H4 (cell line): ENCODE measurements at regions not wholly inside any gene's neighbourhood (a gene's known extent, or its start where the extent isn't known, plus 50 kb on each side); places are given as distances from the start of the nearest gene placed in this dataset.

Source experiments
- DNase-seq: peaks from one replicate; pipeline ENCODE4 v3.0.0-alpha.2; 2015; ENCODE audit warnings: low spot score

GRCh38 chr12:67145692-67146091, 123.5 kb upstream of the CAND1 start:
- no peak for DNase-seq

DNA sequence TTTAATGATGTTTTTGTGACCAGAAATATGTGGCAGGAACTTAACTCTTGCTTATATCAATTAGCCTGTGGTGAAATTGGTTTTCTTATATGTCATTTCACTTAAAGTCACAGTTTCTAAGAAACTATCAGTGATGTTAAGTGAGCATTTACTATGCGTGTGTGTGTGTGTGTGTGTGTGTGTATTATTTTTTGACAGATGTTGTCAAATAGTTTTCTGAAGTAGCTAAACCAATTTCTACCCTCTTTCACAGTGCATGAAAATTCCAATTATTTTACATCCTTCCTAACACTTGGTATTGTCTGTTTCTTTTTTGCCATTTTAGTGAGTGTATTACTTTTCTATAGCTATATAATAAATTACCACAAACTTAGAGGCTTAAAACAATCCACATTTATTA, 122.1 kb upstream of the CAND1 start:
- no peak for DNase-seq

- DNase-seq, result no peak
Observed at GRCh38 chr12:67147447-67147846, 121.7 kb upstream of the CAND1 start.

DNA sequence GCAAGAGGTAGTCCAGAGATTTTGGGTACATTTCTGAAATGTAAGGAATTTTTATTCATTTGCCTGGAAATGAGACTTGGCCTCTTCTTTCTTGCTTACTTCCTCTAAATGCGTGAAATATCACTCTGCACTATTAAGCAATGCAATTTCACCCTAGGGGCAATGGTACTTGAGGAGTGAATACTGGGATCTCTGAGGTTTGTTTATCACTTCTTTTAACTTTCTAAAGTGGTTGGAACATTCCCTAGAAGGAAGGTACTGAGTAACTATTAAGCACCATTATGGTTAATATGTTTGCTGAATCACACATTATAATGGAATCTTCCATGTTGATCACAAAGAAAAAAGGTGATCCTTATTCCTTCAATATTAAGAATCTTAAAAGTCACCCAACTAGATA, 120.9 kb upstream of the CAND1 start:
- DNase-seq, result no peak

GRCh38 chr12:67151886-67152285, 117.3 kb upstream of the CAND1 start:
- DNase-seq, result no peak

DNA sequence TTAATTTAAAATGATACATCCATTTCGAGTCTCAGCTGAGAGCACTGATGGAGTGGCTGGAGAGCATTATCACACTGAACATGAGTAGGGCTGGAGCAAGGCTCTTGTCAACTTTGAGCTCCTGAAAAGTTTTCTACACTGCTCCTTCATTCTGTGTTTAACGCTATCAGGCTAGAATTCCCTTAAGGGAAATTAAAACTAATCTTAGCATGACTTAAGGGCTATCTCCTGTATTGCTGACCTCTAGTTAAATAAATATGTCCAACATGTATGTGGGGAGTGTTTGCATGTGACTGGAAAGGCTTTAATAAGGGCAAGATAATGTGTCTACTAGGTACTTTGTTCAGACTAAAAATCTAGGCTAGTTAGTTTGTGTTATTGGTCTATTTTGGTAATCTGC, 116.7 kb upstream of the CAND1 start:
- no peak for DNase-seq

GRCh38 chr12:67154901-67155300, 114.3 kb upstream of the CAND1 start:
- DNase-seq, result no peak

- DNase-seq, result peak; percentile 74
Observed at GRCh38 chr12:67155863-67156262, 113.3 kb upstream of the CAND1 start.

DNA sequence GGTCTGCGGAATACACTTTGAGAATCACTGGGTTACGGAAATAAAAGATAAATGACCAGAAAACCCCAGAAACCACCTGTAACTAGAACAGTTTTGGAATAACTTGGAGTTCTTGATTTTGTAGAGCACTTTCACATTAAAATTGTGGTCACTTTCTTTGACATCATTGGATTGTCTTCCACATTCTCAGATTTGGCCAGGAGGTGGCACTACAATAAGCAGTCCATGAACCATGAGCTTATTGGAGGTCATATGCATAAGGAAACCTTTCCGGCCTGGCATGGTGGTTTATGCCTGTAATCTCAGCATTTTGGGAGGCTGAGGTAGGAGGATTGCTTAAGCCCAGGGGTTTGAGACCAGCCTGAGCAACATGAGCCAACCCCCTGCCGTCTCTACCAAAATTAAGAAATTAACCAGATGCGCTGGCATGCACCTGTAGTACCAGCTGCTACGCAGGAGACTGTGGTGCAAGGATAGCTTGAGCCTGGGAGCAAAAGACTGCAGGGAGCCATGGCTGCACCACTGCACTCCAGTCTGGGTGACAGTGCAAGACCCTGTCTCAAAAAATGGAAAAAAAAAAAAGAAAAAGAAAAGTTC, 107.7 kb upstream of the CAND1 start:
- DNase-seq, result peak; percentile 53

- no peak for DNase-seq
Observed at GRCh38 chr12:67173258-67173657, 95.9 kb upstream of the CAND1 start.

DNA sequence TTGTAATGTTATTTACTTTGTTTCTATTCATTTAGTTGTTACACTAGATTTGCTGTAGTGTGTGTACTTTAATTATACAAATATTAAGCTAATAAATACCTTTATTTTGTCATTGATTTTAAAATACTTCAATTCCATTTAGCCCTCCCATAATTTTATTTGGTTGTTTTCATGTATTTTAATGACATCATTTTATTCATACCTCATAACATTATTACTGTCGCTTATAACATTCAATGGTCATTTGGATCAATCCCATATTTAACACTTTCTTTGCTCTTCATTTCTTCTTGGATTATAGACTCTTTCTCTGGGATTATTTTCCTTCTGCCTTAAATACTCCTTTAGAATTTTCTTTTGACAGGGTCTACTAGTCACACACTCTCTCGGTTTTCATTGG, 86.6 kb upstream of the CAND1 start:
- no peak for DNase-seq

GRCh38 chr12:67193704-67194103, 75.5 kb upstream of the CAND1 start:
- peak; percentile 18 for DNase-seq

DNA sequence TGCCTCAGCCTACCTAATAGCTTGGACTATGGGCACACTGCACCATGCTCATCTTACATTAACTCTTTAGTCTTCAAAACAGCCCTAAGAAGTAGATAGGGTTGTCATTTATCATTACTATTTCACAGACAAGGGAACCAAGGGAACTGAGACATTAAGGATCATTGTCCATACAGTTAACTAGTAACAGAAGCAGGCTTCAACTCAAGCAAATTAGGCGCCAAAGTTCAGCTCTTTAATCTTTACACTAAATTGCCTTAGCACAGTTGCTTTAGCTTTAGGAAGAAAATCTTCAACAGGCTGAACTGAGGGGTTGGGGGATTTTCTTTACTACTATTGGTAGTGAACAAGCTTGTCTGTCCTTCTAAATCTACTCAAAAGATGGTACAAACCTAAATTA, 68.8 kb upstream of the CAND1 start:
- DNase-seq, result no peak

- no peak for DNase-seq
Observed at GRCh38 chr12:67202011-67202677, 67.0 kb upstream of the CAND1 start.

- no peak for DNase-seq
Observed at GRCh38 chr12:67202678-67203012, 66.5 kb upstream of the CAND1 start.

DNA sequence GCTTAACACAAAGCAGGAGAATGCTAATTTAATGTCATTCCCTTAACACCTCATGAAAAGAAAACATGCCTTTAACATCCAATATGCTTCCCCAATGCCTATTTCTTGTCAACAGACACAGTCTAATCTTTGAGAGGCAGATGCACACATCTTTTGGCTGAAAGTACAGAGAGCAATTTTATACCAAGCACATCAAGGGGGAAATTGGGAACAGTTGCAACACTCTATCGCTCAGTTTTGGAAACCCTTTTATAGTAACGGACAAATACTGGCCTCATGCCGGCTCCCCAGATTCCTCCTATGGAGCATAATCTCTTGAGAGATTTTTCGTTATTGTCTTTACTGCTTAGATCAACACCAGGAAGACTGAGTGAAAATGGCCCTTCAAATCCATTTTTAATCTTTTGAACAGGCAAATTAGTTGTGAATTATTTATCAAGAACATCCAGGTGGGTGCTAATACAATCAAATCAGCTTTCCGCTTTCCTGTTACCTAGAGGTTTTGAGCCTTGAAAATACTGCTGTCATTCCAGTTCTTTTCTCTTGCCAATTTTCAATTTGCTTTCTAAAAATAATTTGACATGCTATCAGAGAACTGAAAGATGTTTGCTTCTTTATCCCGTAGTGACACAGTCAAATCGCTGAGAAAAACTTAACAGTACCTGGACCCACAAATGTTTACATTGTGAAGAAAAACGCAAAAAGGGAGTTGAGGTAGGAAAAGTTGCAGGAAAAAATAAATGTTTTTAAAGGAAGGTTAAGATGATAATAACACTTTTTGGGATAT, 60.7 kb upstream of the CAND1 start:
- no peak for DNase-seq

- DNase-seq, result no peak
Observed at GRCh38 chr12:67211029-67211428, 58.1 kb upstream of the CAND1 start.

DNA sequence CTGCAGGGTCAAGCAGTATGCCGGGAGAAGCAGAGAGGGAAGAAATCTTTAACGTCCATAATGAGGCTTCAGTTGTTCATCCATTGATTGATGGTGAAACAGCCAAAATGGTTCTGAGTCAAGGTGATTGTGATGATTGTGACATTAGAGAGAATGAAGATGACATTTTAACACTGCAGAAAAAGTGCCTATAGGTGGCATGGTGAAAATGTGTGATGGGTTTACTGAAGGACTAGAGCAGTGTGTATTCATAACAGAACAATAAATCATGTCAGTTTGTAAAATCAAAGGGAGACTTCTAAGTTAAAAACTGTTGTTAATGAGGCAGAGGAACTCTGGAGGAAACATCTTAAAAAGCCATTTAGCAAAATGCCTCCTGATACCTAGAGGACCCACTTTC, 57.7 kb upstream of the CAND1 start:
- no peak for DNase-seq

GRCh38 chr12:67217647-67218046, 51.5 kb upstream of the CAND1 start:
- DNase-seq, result no peak
